Bronchial epithelial cell (primary cell): ENCODE measurements at regions not wholly inside any gene's neighbourhood (a gene's known extent, or its start where the extent isn't known, plus 50 kb on each side); places are given as distances from the start of the nearest gene placed in this dataset.

Experiments
- DNase-seq: peaks from one replicate; pipeline ENCODE4 v3.0.0-alpha.2; 2010; ENCODE audit warnings: low read depth
- FAIRE-seq: peaks from 2 replicates; lab custom pipeline; 2011; peaks lifted over from hg19 to GRCh38; lab: Jason Lieb, UNC
- H3K27me3 ChIP-seq: 2 replicates; pipeline ENCODE4 v1.5.1; 2011; ENCODE audit warnings: low read length; ENCODE audit not compliant: control insufficient read depth, insufficient read depth
- H3K36me3 ChIP-seq: 2 replicates; pipeline ENCODE4 v1.5.1; 2011; ENCODE audit warnings: low read length; ENCODE audit not compliant: control insufficient read depth, insufficient read depth
- H3K4me3 ChIP-seq: 2 replicates; pipeline ENCODE4 v1.5.1; 2011; ENCODE audit warnings: mild to moderate bottlenecking, low read depth, low read length, control low read depth
- CTCF ChIP-seq: IDR thresholded peaks from 2 replicates; pipeline ENCODE4 v1.5.1; 2011; ENCODE audit warnings: mild to moderate bottlenecking, moderate library complexity, low read length, control low read depth, inconsistent platforms; ENCODE audit not compliant: insufficient read depth, severe bottlenecking

- no peaks in the 10 kb centered on the region for H3K36me3 ChIP-seq
- H3K27me3 ChIP-seq = no peaks in the 10 kb centered on the region
- peak; percentile 96 for FAIRE-seq
- H3K4me3 ChIP-seq = no peak overlapping the region
- no peak for TF ChIP-seq CTCF
- DNase-seq = no peak
Observed at GRCh38 chr9:86802900-86803673, 144.2 kb downstream of the GAS1 start.

GRCh38 chr9:86801246-86801645 is 146.1 kb downstream of the GAS1 start:
- Histone ChIP-seq H3K4me3 (no peak overlapping the region), H3K27me3 (no peaks in the 10 kb centered on the region), H3K36me3 (no peaks in the 10 kb centered on the region)
- FAIRE-seq = no peak
- no peak for TF ChIP-seq CTCF
- no peak for DNase-seq

- no peak overlapping the region for H3K4me3 ChIP-seq
- DNase-seq (no peak), FAIRE-seq (no peak)
- H3K36me3 ChIP-seq = no peaks in the 10 kb centered on the region
- no peak for TF ChIP-seq CTCF
- H3K27me3 ChIP-seq = no peaks in the 10 kb centered on the region
Observed at GRCh38 chr9:86800681-86801080, 146.6 kb downstream of the GAS1 start.

GRCh38 chr9:86798966-86799365 is 148.3 kb downstream of the GAS1 start:
- H3K36me3 ChIP-seq = no peaks in the 10 kb centered on the region
- TF ChIP-seq CTCF = no peak
- H3K27me3 ChIP-seq = no peaks in the 10 kb centered on the region
- FAIRE-seq (no peak), DNase-seq (no peak)
- H3K4me3 ChIP-seq = no peak overlapping the region

GRCh38 chr9:86796666-86797065 is 150.6 kb downstream of the GAS1 start:
- H3K4me3 ChIP-seq = no peak overlapping the region
- no peaks in the 10 kb centered on the region for H3K36me3 ChIP-seq
- H3K27me3 ChIP-seq = no peaks in the 10 kb centered on the region
- FAIRE-seq = no peak
- DNase-seq = no peak
- TF ChIP-seq CTCF = no peak
